Esophagus squamous epithelium (tissue), 4 donors: ENCODE measurements at regions not wholly inside any gene's neighbourhood (a gene's known extent, or its start where the extent isn't known, plus 50 kb on each side); places are given as distances from the start of the nearest gene placed in this dataset.

Source experiments
- POLR2A ChIP-seq, 4 donors: fragments of 450-650 bp; IDR thresholded peaks; one replicate each; pipeline ENCODE4 v1.6.1; 2017; ENCODE audit warnings: antibody characterized with exemption in 4 of 4, mild to moderate bottlenecking in 4 of 4, moderate library complexity in 3 of 4
- TF ChIP-seq, protein P1 (sequence below), 6 experiments: fragments of 450-650 bp in 4 of 6; fragments of 200-600 bp in 2 of 6; sonication (generic) in 2 of 6; IDR thresholded peaks; one replicate each; pipeline ENCODE4 v1.5.1; 2016 to 2019; ENCODE audit warnings: antibody characterized with exemption in 6 of 6, mild to moderate bottlenecking in 4 of 6, moderate library complexity in 4 of 6

DNA sequence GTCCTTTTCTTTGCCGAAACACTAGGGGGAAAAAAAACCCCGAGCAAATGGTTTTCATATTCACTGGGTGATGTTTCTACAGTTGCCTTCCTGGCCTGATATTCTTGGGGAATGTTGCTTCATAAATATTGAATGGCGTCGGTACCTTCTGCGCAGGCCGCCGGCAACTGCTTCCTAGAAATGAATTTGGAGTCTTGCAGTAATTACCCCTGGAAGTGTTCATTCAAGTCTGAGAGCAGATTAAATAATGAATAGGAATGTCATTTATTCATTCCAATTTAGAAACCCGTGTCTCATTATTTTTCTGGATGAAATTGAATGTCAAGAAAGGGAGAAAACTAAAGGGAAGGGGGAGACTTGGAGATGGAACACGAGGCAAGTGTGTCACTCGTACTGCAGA is 179.4 kb upstream of the KCNG1 start:
- TF ChIP-seq, protein P1, sequence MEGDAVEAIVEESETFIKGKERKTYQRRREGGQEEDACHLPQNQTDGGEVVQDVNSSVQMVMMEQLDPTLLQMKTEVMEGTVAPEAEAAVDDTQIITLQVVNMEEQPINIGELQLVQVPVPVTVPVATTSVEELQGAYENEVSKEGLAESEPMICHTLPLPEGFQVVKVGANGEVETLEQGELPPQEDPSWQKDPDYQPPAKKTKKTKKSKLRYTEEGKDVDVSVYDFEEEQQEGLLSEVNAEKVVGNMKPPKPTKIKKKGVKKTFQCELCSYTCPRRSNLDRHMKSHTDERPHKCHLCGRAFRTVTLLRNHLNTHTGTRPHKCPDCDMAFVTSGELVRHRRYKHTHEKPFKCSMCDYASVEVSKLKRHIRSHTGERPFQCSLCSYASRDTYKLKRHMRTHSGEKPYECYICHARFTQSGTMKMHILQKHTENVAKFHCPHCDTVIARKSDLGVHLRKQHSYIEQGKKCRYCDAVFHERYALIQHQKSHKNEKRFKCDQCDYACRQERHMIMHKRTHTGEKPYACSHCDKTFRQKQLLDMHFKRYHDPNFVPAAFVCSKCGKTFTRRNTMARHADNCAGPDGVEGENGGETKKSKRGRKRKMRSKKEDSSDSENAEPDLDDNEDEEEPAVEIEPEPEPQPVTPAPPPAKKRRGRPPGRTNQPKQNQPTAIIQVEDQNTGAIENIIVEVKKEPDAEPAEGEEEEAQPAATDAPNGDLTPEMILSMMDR (IDR thresholded peaks at IDR 0.05): no peak
- TF ChIP-seq POLR2A (IDR thresholded peaks at IDR 0.05): no peak
